ENCODE measurements at regions not wholly inside any gene's neighbourhood (a gene's known extent, or its start where the extent isn't known, plus 50 kb on each side); places are given as distances from the start of the nearest gene placed in this dataset.
A peak's percentile ranks its signal among the peaks of the same experiment; 100 is the strongest.

DNA sequence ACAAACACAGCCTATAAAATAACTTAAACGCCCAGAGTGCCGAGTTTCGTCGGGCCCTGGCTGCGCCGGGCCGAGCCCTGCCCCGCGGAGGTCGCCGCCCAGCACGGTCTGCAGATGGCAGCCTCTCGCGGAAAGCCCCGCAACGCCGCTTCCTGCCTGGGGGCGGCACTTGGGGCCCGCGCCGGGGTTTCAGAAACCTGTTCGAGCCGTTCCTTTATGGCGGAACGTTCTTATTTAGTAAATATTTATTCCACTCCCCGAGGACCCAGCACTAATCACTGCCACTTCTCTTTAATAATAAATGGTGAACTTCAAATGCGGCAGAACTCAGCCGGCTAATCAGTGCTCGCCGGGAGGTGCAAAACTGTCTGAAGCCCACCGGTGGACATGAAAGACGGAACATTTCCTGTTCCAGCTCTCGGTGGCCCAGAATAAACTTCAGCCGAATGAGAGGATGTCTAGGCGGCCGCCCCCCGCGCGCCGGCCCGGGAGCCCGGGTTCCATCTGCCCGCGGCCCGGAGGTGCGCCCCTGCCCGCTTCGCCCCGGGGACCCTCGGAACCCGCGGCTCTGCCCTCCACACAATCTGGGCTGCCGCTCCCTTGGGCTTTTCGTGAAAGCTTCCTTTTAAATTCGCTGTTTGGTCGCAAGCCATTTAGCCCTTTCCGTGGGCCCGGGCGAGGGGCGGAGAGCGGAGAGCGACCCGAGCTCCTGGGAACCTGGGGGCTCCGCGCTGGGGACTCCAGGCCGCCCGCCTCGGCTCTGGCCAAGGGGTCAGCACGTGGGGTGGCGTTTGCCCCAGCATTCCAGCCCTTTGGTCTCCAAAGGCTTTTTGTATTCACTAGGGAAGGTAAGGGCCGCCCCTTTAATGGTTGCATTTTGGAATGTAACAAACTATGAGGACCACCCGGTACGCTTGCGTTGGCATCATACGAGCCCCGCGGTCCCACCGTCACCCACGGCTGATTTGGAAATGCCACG is 110.8 kb upstream of the ATP11B start:
- DNase-seq (ENCODE audit: extremely low spot score, unreplicated experiment) = peak; percentile 86
- TF ChIP-seq, protein P1, sequence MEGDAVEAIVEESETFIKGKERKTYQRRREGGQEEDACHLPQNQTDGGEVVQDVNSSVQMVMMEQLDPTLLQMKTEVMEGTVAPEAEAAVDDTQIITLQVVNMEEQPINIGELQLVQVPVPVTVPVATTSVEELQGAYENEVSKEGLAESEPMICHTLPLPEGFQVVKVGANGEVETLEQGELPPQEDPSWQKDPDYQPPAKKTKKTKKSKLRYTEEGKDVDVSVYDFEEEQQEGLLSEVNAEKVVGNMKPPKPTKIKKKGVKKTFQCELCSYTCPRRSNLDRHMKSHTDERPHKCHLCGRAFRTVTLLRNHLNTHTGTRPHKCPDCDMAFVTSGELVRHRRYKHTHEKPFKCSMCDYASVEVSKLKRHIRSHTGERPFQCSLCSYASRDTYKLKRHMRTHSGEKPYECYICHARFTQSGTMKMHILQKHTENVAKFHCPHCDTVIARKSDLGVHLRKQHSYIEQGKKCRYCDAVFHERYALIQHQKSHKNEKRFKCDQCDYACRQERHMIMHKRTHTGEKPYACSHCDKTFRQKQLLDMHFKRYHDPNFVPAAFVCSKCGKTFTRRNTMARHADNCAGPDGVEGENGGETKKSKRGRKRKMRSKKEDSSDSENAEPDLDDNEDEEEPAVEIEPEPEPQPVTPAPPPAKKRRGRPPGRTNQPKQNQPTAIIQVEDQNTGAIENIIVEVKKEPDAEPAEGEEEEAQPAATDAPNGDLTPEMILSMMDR (IDR thresholded peaks at IDR 0.05) = peak; percentile 46
- Mint-ChIP-seq H3K27me3 (ENCODE audit: unreplicated experiment) (peaks cover 39% of the 10 kb centered on the region), H3K36me3 (ENCODE audit: unreplicated experiment) (no peaks in the 10 kb centered on the region), H3K4me3 (ENCODE audit: unreplicated experiment) (peak overlapping the region; percentile 80), H3K9me3 (ENCODE audit: unreplicated experiment) (no peaks in the 10 kb centered on the region), H3K4me1 (ENCODE audit: unreplicated experiment) (peaks cover 11% of the 10 kb centered on the region), H3K27ac (ENCODE audit: unreplicated experiment) (no peak overlapping the region)

DNA sequence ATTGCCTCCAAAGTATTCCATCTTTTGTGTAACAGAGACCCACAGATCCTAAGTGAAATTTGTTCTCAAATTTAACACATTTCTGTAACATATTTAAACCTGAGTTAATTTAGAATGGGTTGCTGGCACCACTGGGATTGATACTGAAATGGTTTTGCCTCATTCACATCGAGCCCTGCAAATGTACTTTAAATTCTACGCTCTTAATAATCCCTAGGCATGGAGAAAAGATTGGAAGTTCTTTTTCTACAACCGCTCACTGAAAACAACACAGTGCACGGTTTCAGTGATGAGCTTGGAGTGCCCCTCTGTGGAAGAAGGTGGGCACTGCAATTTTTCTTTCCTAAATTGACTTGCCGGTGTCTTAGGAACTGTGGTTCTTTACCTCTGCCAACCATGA is 109.9 kb upstream of the ATP11B start:
- peaks cover 42% of the 10 kb centered on the region for H3K27me3 Mint-ChIP-seq (ENCODE audit: unreplicated experiment)
- TF ChIP-seq, protein P1 (IDR thresholded peaks at IDR 0.05) = peak; percentile 91
- DNase-seq (ENCODE audit: extremely low spot score, unreplicated experiment) = no peak
- no peaks in the 10 kb centered on the region for H3K9me3 Mint-ChIP-seq (ENCODE audit: unreplicated experiment)
- peaks cover 11% of the 10 kb centered on the region for H3K4me1 Mint-ChIP-seq (ENCODE audit: unreplicated experiment)
- no peak overlapping the region for H3K27ac Mint-ChIP-seq (ENCODE audit: unreplicated experiment)
- H3K36me3 Mint-ChIP-seq (ENCODE audit: unreplicated experiment) = no peaks in the 10 kb centered on the region
- H3K4me3 Mint-ChIP-seq (ENCODE audit: unreplicated experiment) = peak overlapping the region; percentile 80

DNA sequence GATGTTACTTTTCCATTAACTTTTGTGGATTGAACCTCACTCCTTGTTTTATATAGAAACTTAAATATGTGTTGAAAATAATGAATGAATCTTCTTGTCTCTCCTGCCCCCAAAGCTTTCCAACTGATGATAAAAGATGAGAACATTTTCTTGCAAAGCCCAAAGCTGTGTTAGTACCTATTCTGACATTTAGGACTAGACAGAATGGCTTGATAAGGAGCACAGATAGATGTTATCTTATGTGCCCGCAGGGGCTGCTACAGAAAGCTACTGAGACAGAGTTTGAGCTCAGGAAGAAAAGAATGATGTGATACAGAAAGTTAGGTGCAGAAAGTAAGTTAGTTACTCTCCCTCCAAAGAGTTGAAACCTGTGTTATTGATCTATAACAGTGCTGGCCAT is 109.4 kb upstream of the ATP11B start:
- Mint-ChIP-seq H3K4me3 (ENCODE audit: unreplicated experiment) (no peak overlapping the region), H3K27me3 (ENCODE audit: unreplicated experiment) (peaks cover 43% of the 10 kb centered on the region), H3K36me3 (ENCODE audit: unreplicated experiment) (no peaks in the 10 kb centered on the region), H3K27ac (ENCODE audit: unreplicated experiment) (no peak overlapping the region), H3K9me3 (ENCODE audit: unreplicated experiment) (no peaks in the 10 kb centered on the region), H3K4me1 (ENCODE audit: unreplicated experiment) (peaks cover 11% of the 10 kb centered on the region)
- DNase-seq (ENCODE audit: extremely low spot score, unreplicated experiment) = no peak
- TF ChIP-seq, protein P1 (IDR thresholded peaks at IDR 0.05) = no peak

DNA sequence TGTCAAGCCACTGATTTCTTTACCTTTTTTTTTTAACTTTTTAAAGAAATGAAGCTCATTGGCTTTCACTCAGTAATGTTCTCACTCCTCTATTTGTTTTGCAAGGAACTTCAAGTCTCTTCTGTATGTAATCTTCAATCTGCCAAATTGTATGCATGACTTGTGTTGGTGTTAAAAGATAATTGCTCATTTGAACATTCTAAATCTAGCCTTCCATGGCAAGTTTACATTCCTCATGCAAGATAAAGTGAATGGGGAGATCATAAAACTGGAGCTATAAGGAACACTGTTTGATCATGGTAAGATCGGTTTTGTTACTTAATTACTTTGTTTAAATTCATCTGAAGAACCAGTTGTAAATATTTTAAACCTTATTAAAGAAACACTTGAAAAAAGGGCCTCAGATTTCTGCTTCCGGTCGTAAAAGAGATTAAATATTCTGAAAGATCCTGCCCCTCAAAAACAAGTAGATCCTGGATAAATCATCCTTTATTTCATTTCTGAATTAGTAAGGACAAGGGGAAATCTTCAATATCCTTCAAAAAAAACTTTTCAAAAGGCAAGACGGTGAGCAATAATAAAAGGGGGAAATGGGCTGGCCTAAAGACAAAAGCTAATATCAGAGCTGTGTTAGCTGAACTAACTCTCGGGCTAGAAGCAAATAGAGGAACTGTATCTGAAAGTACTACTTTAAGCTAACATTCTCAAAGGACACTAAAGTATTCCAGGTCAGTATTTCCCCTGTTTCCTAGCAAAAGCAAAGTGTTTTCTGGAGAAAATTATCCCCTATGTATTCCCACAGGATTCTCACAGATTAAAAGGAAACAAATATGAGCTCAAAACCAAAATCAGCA is 107.0 kb upstream of the ATP11B start:
- DNase-seq (ENCODE audit: extremely low spot score, unreplicated experiment) = no peak
- Mint-ChIP-seq H3K36me3 (ENCODE audit: unreplicated experiment) (no peaks in the 10 kb centered on the region), H3K9me3 (ENCODE audit: unreplicated experiment) (no peaks in the 10 kb centered on the region), H3K4me1 (ENCODE audit: unreplicated experiment) (peaks cover 11% of the 10 kb centered on the region), H3K27me3 (ENCODE audit: unreplicated experiment) (peaks cover 57% of the 10 kb centered on the region), H3K27ac (ENCODE audit: unreplicated experiment) (no peak overlapping the region), H3K4me3 (ENCODE audit: unreplicated experiment) (no peak overlapping the region)
- TF ChIP-seq, protein P1 (IDR thresholded peaks at IDR 0.05) = no peak

DNA sequence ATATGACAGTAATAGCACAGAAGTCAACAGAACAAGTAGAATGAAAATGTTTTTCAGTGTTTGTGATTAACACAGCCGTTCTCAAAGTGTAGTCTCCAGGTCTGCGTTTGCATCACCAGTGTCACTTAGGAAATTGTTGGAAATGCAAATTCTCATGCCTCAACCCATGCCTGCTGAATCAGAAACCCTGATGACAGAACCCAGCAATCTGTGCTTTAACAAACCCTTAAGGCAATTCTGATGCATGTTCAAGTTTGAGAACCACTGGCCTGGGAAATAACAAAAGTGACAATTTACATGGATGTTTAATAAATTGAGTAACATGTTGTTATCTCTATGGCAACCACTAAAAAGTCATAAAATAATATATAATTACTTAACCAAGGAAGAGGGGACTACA is 103.1 kb upstream of the ATP11B start:
- Mint-ChIP-seq H3K4me1 (ENCODE audit: unreplicated experiment) (no peaks in the 10 kb centered on the region), H3K9me3 (ENCODE audit: unreplicated experiment) (no peaks in the 10 kb centered on the region), H3K27me3 (ENCODE audit: unreplicated experiment) (peaks cover 65% of the 10 kb centered on the region), H3K27ac (ENCODE audit: unreplicated experiment) (no peak overlapping the region), H3K36me3 (ENCODE audit: unreplicated experiment) (no peaks in the 10 kb centered on the region), H3K4me3 (ENCODE audit: unreplicated experiment) (no peak overlapping the region)
- TF ChIP-seq, protein P1 (IDR thresholded peaks at IDR 0.05) = no peak
- no peak for DNase-seq (ENCODE audit: extremely low spot score, unreplicated experiment)

Data from osteocyte (in vitro differentiated cells).